GM18520 (cell line): ENCODE measurements at regions not wholly inside any gene's neighbourhood (a gene's known extent, or its start where the extent isn't known, plus 50 kb on each side); places are given as distances from the start of the nearest gene placed in this dataset.
"Not testable (repeated sequence)": the region's sequence is repeated elsewhere in the genome, so short reads cannot be mapped to it uniquely, and the experiment has no call there.

Experiments
- ATAC-seq: cut with Tn5 transposase; IDR thresholded peaks from one replicate; pipeline ENCODE4 v1.9.1; 2021; ENCODE audit not compliant: unreplicated experiment

DNA sequence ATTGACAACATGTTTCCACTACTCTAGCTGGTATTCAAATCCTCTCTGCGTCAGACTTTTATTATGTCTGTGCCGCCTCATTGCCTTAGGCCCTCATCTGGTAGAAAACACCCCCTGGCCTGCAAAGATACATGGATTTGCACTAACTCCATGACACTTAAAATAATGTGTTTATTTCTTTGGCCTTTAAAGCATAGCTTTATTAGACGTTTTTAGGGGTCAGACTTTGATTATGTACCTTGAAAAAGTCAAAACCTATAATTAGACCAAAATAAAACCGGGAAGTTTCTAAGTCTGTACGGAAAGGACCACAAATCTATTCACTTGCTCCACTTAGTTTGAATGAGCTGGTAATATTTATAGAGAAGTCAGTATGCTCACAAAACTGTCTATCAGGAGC, 357.9 kb upstream of the NOX3 start:
- no peak for ATAC-seq

DNA sequence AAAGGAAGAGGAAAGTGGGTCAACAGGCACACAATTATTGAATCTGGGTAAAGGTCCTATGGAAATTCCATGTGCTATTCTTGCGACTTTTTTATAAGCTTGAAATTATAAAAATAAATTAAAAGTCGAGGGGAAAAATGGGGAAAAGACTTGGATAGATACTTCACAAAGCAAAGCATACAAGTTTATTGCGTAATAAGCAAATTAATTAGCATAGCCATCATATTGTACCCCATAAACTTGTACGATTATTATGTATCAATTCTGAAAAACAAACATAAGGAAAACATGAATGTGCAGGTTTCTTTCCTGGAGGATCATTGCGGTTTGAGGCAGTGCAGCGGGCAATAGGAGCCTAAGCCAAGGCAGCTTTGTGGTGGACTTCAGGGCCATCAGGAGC, 351.6 kb upstream of the NOX3 start:
- ATAC-seq = no peak

DNA sequence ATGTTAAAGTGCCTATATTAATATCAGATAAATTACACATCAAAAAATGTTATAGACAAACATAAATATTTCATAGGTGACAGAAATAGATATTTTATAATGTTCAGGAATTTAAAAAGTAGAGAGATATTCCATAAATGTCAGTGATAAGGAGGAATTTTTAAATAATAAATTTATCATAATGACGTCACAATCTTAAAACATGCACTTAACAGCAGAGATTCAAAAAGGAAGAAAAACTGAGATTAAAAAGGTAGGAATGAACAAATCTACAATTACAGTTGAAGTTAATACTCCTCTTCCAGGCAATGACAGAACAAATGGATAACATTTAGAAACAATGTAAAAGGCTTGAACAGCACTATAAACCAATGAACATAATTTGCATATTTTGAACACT, 345.4 kb upstream of the NOX3 start:
- no peak for ATAC-seq

DNA sequence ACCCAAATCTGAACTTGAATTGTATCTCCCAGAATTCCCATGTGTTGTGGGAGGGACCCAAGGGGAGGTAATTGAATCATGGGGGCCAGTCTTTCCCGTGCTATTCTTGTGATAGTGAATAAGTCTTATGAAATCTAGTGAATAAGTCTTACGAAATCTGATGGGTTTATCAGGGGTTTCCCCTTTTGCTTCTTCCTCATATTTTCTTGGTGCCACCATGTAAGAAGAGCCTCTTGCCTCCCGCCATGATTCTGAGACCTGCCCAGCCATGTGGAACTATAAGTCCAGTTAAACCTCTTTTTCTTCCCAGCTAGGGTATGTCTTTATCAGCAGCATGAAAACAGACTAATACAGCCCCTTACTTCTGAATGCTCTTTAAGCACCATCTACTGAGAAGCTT, 343.2 kb upstream of the NOX3 start:
- ATAC-seq = not testable (repeated sequence)

DNA sequence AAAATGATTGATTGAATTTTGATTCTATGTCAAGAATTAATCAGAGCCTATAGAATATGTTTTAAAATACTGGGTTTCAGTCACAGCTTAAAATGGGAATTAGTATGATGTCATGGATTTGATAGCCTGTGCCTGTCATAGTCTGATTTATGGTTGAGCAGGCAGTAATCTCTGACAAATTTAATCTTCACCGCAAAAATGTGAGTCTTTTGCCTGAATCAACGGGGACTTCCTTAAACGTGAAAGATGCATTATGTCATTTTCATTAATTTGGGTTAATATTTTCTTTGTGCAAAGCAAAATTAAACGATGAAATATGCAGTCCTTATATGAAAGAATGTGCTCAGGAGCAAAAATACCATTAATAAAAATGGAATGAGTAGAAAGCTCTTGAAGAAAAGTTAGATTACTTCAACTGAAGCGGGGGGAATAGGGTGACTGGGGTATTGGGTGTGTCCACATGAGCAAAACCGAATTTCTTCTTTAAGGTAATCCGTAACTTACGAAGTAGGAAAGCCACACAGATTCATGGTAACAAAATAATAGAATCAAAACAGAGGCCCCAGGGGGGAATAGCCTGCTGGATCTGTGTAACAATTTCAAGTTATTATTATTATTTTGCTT, 339.6 kb upstream of the NOX3 start:
- ATAC-seq = no peak

DNA sequence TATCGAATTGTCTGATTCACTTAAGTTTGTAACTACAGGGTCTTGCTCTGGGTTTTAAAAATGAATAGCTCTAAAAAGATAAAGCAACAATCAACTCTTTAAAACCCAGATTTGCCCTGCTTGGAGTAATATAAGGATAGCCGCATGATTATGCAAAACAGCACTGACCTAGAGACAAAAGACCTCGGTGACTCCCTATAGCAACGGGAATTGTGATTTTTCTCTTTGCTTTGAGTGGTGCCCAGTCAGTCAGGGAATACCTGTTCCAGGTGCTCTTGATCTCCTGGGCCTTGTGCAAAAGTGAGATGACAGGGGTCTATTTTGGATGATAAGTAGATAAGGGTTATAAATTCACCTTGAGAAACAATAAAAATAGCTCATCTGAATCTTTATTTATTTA, 336.3 kb upstream of the NOX3 start:
- ATAC-seq = no peak

DNA sequence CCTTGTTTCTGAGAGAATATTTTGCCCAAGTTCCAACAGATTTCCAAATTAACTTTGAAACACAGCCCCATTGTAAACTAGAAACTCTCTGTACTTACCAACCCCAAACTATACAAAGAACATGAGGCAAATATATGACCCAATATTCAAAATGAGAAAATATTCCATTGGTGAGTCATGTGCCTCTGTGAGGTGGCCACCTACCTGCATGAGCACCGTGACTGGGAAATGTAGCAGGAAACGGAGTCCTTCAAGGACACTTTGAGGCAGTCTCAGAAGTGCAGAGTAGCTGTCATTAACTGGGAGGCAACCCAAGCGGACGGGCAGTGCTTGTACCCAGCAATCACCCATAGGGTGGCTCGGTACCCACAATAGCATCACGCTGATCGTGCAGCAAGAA, 335.5 kb upstream of the NOX3 start:
- no peak for ATAC-seq

DNA sequence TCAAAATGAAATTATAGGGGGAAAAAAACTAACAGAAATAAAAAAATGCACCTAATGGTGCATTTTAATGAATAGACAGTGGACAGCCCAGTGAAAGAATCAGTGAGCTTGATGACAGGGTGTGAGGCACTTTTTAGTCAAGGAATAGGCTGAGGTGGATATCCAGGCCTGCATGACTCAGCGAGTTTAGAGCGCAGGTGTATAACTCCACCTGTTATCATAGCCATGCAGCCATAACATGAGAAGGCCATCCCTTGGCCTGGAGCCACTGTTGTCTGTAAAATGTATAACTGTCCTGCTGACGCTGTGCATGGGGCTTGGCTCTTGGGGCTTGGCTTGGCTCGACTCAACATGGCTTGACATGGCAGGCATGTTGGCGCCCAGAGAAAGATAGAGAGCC, 331.5 kb upstream of the NOX3 start:
- no peak for ATAC-seq

DNA sequence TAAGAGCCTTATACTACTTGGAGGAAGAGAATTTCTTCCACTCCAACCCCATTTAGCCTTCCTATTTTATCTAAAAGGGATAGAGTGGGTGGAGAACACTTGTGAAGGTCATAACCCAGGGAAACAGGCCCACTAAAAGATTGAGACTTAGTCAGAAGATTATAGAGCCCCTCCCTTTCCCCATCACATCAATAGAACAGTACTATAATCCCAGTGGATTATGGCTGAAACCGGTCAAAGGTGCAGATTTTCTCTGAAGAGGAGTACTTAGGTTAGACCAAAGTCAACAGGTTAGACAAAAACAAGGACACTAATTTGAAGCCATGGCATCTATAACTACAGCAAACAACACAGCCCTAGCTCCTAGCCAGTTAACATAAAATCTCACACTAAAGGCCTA, 330.9 kb upstream of the NOX3 start:
- ATAC-seq = no peak

DNA sequence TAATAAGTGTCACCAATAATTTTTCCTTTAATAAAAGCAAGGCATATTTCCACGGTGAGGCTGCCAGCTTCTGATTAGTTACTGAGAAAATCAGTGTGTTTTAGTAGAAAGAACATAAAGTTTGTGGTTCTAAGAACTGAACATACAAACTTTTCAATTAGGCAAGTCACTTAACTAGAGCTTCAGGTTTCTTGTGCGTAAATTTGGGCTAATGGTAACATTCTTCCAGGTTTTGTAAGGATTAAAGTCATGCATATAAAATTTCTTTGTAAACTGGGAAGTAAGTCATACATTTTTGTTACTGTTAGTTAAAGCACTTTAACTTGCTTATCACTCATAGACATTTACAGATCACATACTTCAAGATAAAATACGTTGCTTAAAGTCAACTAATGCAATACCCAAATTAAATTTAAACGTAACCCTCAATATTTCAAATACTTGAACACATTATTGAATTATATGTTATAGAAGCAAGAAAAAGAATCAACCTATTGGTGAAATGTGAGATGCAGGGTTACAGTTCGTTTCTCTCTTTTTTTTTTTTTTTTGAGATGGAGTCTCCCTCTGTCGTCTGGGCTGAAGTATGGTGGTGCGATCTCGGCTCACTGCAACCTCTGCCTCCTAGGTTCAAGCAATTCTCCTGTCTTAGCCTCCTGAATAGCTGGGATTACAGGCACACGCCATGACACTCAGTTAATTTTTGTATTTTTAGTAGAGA, 327.3 kb upstream of the NOX3 start:
- no peak for ATAC-seq

DNA sequence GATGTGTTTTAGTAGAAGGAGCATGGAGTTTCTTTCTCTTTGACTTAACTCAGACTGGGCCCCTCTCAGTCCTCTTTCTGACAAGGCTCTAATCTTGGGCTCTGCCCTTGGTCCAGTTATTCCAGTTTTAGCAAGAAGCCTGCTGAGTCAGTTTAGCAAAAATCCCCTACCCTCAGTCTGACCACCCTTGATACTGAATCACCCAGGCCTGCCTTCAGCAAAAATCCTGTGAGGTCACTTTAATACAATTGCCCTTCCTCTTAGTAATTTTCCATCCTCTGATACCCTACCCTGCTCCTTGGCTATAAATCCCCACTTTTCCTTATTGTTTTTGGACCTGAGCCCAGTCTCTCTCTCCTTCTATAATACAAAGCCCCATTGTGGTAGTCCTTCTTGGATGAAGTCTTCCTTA, 326.7 kb upstream of the NOX3 start:
- ATAC-seq = no peak

DNA sequence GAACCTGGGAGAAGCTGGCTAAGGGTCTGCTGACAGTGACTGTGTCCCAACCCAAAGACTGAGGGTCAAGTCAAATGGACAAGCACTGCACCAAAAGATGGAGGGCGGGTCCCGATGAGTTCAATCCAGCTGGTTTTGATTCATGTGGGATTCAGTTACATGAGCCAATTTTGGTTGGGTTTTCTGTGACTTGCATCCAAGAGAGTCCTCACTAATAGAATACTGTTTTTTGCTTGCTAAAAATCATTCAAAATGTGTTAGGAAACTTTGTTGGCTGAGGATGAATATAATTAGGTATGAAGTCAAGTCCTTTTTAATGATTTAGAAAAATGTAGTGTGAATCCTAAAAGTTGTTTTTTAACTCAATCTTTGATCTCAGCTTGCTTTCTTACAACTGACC, 323.8 kb upstream of the NOX3 start:
- ATAC-seq = no peak

DNA sequence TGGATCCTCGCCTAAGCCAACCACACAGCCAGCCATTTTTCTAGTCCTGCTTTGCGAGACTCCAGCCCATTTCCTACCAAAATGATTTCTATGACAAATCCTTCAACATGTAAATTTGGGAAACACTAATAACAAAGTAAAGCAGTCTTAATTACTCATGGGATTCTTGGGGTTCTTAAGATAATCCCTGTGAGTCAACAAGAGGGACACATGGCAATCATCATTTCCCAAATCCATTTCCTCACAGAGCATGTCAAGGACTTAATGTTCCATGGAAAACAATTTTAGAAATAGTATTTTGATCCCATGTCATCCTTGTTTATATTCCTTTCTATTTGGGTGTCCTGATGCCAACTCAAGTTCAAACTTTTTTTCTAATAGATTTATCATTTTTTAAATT, 322.7 kb upstream of the NOX3 start:
- ATAC-seq = no peak

DNA sequence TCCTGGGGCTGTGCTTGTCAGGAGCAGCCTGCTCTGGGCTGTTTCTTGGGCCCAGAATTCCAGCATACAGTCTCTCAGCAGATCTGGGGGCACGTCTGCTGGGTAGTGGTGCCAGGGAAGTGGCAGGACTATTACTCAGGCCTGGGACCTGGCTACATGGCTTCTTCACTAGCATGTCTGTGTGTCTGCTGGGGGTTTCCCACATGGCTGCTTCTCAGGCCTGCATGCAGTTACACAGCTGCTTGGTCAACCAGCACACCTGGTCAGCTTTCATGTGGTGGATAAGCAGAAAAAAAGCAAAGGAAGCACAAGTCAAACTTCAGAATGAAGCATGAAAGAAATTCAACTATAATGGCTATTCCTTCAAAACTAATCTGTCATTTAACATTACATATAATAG, 316.2 kb upstream of the NOX3 start:
- no peak for ATAC-seq

DNA sequence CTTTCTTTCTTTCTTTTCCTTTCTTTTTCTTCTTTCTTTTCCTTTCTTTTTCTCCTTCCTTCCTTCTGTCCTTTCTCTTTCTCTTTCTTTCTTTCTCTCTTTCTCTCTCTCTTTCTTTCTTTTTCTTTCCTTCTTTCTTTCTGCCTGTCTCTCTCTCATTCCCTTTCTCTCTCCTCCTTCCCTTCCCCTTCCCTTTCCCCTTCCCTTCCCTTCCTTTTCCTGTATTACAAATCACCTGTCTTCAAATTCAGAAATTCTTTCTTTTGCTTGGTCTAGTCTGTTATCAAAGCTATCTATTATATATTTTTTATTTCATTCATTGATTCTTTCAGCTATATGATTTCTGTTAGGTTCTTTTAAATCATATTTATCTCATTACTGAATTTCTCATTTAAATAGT, 315.2 kb upstream of the NOX3 start:
- no peak for ATAC-seq

DNA sequence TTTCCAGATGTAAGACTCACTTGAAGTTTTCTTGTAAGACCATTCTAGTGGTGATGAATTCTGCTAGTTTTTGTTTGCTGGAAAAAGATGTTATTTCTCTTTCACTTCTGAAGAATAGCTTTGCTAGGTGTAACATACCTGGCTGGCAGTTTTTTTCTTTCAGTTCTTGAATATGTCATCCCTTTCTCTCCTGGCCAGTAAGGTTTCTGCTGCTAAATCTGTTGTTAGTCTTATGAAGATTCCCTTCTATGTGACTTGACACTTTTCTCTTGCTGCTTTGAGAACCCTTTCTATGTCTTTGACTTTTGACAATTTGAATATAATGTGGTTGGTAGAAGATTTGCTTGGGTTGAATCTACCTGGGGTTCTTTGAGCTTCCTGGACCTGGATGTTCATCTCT, 314.7 kb upstream of the NOX3 start:
- no peak for ATAC-seq

DNA sequence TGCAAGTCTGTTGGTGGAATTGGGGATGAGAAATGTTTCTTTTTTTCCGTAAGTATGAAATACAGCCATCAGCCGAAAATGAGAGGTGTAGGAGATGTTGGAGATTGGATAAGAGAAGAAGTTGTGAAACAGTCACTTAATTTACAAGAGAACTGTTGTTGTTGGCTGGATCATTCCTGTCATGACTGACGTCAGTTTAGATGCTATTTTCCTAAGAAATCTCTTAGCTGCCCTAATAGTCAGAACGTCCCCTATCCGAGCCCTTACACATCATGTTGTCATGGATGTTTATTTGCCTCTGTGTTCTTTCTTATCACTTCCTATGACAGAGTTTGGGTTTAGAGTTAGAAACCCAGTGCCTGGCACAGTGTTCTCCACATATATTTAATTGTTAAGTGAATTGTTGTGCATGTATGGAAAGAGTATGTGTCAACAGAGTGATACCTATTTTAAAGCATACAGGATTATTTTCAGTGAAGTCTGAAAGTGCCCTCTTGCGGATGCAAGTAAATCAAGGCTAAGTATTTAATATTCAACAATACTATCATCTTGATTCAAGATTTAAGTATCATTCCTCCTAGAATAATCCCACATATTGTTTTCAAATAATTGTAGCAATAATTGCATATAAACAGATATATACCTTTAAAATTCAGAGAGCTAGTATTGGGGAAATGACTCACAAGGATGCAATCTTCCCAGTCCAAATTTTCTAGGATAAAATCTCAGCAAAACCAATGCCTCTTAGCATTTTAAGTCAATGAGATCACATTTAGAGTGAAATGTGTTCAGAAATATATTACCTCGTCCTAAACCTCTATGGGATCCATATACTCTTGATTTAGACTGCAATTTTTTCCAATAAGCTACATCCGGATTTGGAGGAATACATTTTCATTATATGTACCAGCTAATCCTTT, 309.9 kb upstream of the NOX3 start:
- ATAC-seq = no peak

DNA sequence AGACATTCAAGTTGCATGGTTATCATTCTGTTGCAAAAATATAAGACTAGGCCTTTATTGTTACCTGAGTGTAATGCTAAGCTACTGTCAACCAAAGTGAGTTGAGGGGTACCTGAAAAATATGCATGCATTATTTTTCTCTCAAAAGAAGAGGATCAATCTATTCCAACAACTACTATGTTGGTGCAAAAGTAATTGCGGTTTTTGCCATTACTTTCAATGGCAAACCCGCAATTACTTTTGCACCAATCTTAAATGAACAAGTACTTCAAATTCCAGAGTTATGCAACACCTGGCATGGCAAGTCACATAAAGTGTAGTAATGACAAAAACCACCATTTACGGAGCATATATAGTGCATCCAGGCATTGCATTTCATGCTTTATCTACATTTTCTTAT, 307.0 kb upstream of the NOX3 start:
- no peak for ATAC-seq

DNA sequence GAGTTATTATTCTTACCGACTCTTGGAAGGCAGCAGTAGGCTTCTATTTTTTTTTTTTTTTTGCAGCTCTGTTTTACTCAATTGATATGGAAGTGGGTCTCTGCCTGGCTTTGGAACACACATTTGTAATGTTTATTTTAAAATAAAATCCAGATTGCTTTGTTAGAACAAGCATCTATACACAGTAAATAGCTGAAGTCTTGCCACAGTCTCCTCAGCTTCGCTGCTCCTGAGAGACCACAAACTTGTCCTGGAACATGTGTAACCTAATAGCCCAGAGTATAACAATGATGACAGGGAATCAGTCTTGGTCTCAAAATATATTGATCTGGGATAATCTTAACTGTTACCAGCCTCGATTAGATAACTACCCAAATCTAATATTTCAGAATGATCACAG, 299.8 kb upstream of the NOX3 start:
- ATAC-seq = no peak

DNA sequence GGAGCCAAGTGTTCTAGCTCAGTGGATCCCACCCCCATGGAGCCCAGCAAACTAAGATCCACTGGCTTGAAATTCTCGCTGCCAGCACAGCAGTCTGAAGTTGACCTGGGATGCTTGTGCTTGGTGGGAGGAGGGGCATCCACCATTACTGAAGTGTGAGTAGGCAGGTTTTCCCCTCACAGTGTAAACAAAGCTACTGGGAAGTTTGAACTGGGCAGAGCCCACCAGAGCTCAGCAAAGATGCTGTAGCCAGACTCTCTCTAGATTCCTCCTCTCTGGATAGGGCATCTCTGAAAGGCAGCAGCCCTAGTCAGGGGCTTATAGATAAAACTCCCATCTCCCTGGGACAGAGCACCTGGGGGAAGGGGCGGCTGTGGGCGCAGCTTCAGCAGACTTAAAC, 293.1 kb upstream of the NOX3 start:
- ATAC-seq = not testable (repeated sequence)

DNA sequence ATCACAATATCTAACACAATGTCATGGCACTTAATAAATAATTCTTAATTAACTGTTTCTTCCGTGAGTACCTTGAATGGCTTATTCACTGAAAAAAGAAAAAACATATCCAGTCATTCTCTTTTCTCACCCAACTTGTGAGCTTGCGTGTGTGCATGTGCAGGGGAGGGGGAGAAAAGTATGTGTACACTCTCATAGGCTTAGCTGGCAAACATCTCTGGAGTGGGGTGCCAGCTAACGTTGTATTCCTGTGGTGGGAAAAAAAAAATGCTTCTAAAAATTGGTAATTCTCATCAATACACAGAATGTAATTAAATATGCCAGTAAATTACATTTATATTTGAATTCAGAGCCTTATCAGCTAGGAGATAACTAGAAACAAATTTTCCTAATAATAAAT, 291.9 kb upstream of the NOX3 start:
- ATAC-seq = no peak

DNA sequence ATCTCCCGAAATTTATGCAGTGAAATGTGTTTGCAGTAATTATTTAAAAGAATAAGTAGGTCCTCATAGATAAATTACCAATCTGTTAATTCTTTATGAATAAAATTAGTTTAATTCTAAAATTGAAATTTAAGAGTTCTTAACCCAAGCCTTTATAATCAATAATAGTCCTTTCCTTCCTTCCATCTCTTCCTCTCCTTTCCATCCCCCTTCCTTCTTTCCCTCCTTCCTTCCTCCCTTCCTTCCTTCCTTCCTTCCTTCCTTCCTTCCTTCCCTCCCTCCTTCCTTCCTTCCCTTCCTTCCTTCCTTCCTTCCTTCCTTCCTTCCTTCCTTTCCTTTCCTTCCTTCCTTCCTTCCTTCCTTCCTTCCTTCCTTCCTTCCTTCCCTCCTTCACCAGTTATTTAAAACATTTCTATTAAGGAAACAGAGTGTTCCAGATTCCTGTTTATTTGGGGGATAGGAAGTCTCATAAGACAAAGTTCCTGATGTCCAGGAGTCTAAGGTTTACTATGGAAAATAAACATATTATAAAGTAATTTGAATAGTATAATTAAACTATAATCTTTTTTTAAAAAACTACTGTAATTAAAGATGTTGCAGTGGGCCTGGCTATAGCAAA, 285.3 kb upstream of the NOX3 start:
- ATAC-seq = no peak
